Choroid plexus epithelial cell (primary cell): ENCODE measurements at regions not wholly inside any gene's neighbourhood (a gene's known extent, or its start where the extent isn't known, plus 50 kb on each side); places are given as distances from the start of the nearest gene placed in this dataset.
A peak's percentile ranks its signal among the peaks of the same experiment; 100 is the strongest.

Experiments used
- DNase-seq: peaks from one replicate; pipeline ENCODE4 v3.0.0-alpha.2; 2010; ENCODE audit warnings: low read depth
- H3K4me3 ChIP-seq: 2 replicates; pipeline ENCODE4 v1.5.1; 2011; ENCODE audit warnings: low read depth, mild to moderate bottlenecking, control low read depth, low read length, moderate library complexity
- CTCF ChIP-seq: conservative IDR thresholded peaks from 2 replicates; pipeline ENCODE4 v1.5.1; 2011; ENCODE audit warnings: low read depth, mild to moderate bottlenecking, control low read depth, inconsistent platforms, low read length, moderate library complexity

- H3K4me3 ChIP-seq = no peak overlapping the region
- TF ChIP-seq CTCF = no peak
- DNase-seq = peak; percentile 91
These were observed 52.5 kb upstream of the EVL start for GRCh38 chr14:100012478-100013327.

- DNase-seq = peak; percentile 56
- no peak overlapping the region for H3K4me3 ChIP-seq
- no peak for TF ChIP-seq CTCF
These were observed 50.0 kb upstream of the EVL start for GRCh38 chr14:100015251-100015655.
